GM12872 (cell line): ENCODE measurements at regions not wholly inside any gene's neighbourhood (a gene's known extent, or its start where the extent isn't known, plus 50 kb on each side); places are given as distances from the start of the nearest gene placed in this dataset.

Experiments
- CTCF ChIP-seq: IDR thresholded peaks from 3 replicates; pipeline ENCODE4 v1.5.1; 2011; ENCODE audit warnings: low read depth, mild to moderate bottlenecking, low read length, moderate library complexity; ENCODE audit not compliant: insufficient read depth

- TF ChIP-seq CTCF, result no peak
Observed at GRCh38 chr11:21893565-21893867, 299.4 kb upstream of the ANO5 start.

- TF ChIP-seq CTCF, result no peak
Observed at GRCh38 chr11:21894492-21894891, 298.4 kb upstream of the ANO5 start.

- no peak for TF ChIP-seq CTCF
Observed at GRCh38 chr11:21895686-21896085, 297.2 kb upstream of the ANO5 start.

GRCh38 chr11:21896216-21896615, 296.7 kb upstream of the ANO5 start:
- TF ChIP-seq CTCF, result no peak

GRCh38 chr11:21896746-21897602, 295.9 kb upstream of the ANO5 start:
- TF ChIP-seq CTCF, result no peak

GRCh38 chr11:21897752-21898151, 295.1 kb upstream of the ANO5 start:
- no peak for TF ChIP-seq CTCF

GRCh38 chr11:21908211-21908610, 284.7 kb upstream of the ANO5 start:
- no peak for TF ChIP-seq CTCF
